MM.1S (cell line): ENCODE measurements at regions not wholly inside any gene's neighbourhood (a gene's known extent, or its start where the extent isn't known, plus 50 kb on each side); places are given as distances from the start of the nearest gene placed in this dataset.

Source experiments
- DNase-seq: peaks from one replicate; pipeline ENCODE4 v3.0.0-alpha.2; 2015
- H2AFZ ChIP-seq: fragments of 300-600 bp; sonication (generic); 2 replicates; pipeline ENCODE4 v1.6.0; 2016; ENCODE audit warnings: antibody characterized with exemption, low read length
- H3F3A ChIP-seq: fragments of 300-600 bp; sonication (generic); 2 replicates; pipeline ENCODE4 v1.6.1; 2016; ENCODE audit warnings: mild to moderate bottlenecking, antibody characterized with exemption, low read length, moderate library complexity, mixed read lengths; ENCODE audit not compliant: insufficient read depth
- H3K27ac ChIP-seq: fragments of 300-600 bp; sonication (generic); 2 replicates; pipeline ENCODE4 v1.5.1; 2016; ENCODE audit warnings: mild to moderate bottlenecking, low read length
- H3K27me3 ChIP-seq: fragments of 300-600 bp; sonication (generic); replicated peaks from 2 replicates; pipeline ENCODE4 v1.6.0; 2016; ENCODE audit warnings: low read length; ENCODE audit not compliant: insufficient read depth
- H3K36me3 ChIP-seq: fragments of 300-600 bp; sonication (generic); replicated peaks from 2 replicates; pipeline ENCODE4 v1.6.1; 2016; ENCODE audit warnings: mild to moderate bottlenecking, low read length, mixed read lengths; ENCODE audit not compliant: insufficient read depth
- H3K4me1 ChIP-seq: fragments of 300-600 bp; sonication (generic); 2 replicates; pipeline ENCODE4 v1.6.1; 2016; ENCODE audit warnings: low read length, mixed read lengths
- H3K4me2 ChIP-seq: fragments of 300-600 bp; sonication (generic); 2 replicates; pipeline ENCODE4 v1.6.0; 2016; ENCODE audit warnings: low read depth, low read length
- H3K4me3 ChIP-seq: fragments of 300-600 bp; sonication (generic); 2 replicates; pipeline ENCODE4 v1.5.1; 2016; ENCODE audit warnings: low read length, mixed read lengths
- H3K79me2 ChIP-seq: fragments of 300-600 bp; sonication (generic); 2 replicates; pipeline ENCODE4 v1.6.1; 2016; ENCODE audit warnings: mixed run types, low read length, mixed read lengths
- H3K9ac ChIP-seq: fragments of 300-600 bp; sonication (generic); 2 replicates; pipeline ENCODE4 v1.6.1; 2016; ENCODE audit warnings: low read length, mixed read lengths
- H3K9me2 ChIP-seq: fragments of 300-600 bp; sonication (generic); replicated peaks from 2 replicates; pipeline ENCODE4 v1.6.1; 2016; ENCODE audit warnings: mild to moderate bottlenecking, low read length, mixed read lengths; ENCODE audit not compliant: insufficient read depth
- H3K9me3 ChIP-seq: fragments of 300-600 bp; sonication (generic); replicated peaks from 2 replicates; pipeline ENCODE4 v1.6.1; 2016; ENCODE audit warnings: mild to moderate bottlenecking, low read length, mixed read lengths; ENCODE audit not compliant: insufficient read depth
- H4K20me1 ChIP-seq: fragments of 300-600 bp; sonication (generic); 2 replicates; pipeline ENCODE4 v1.6.1; 2016; ENCODE audit warnings: mild to moderate bottlenecking, low read length, moderate library complexity, mixed read lengths; ENCODE audit not compliant: insufficient read depth
- CTCF ChIP-seq: fragments of 300-600 bp; sonication (generic); IDR thresholded peaks from 2 replicates; pipeline ENCODE4 v1.5.1; 2016; ENCODE audit warnings: antibody characterized with exemption, low read length, mixed read lengths
- EZH2 ChIP-seq: fragments of 300-600 bp; sonication (generic); optimal IDR thresholded peaks from 2 replicates; pipeline ENCODE3; 2017; ENCODE audit warnings: low read depth, mild to moderate bottlenecking, antibody characterized with exemption, low read length, mixed read lengths
- EZH2phosphoT487 ChIP-seq: fragments of 300-600 bp; sonication (generic); IDR thresholded peaks from 2 replicates; pipeline ENCODE4 v1.6.1; 2018; ENCODE audit warnings: antibody characterized with exemption, low read length

GRCh38 chr7:88590963-88591362, 168.5 kb upstream of the ZNF804B start:
- TF ChIP-seq CTCF (no peak), EZH2 (no peak), EZH2phosphoT487 (no peak)
- Histone ChIP-seq H3K4me3 (no peak overlapping the region), H3K4me1 (no peaks in the 10 kb centered on the region), H3K79me2 (no peaks in the 10 kb centered on the region), H3K4me2 (no peak overlapping the region), H3K9ac (no peak overlapping the region), H3K9me3 (no peaks in the 10 kb centered on the region), H4K20me1 (no peaks in the 10 kb centered on the region), H2AFZ (no peak overlapping the region), H3F3A (no peaks in the 10 kb centered on the region), H3K36me3 (no peaks in the 10 kb centered on the region), H3K27ac (no peak overlapping the region), H3K9me2 (no peaks in the 10 kb centered on the region; the same call in 1 of the 2 replicates), H3K27me3 (no peaks in the 10 kb centered on the region)
- DNase-seq: no peak

GRCh38 chr7:88589927-88590326, 169.6 kb upstream of the ZNF804B start:
- H3K9ac ChIP-seq: no peak overlapping the region
- TF ChIP-seq EZH2phosphoT487: no peak
- no peak for TF ChIP-seq CTCF
- TF ChIP-seq EZH2: no peak

GRCh38 chr7:88586890-88587289, 172.6 kb upstream of the ZNF804B start:
- Histone ChIP-seq H3K9me3 (no peaks in the 10 kb centered on the region), H4K20me1 (no peaks in the 10 kb centered on the region), H3K9ac (no peak overlapping the region), H3K27ac (no peak overlapping the region), H2AFZ (no peak overlapping the region), H3K27me3 (no peaks in the 10 kb centered on the region), H3K4me3 (no peak overlapping the region), H3K4me1 (no peaks in the 10 kb centered on the region), H3K4me2 (no peak overlapping the region), H3K36me3 (no peaks in the 10 kb centered on the region), H3K9me2 (no peaks in the 10 kb centered on the region; the same call in 1 of the 2 replicates), H3F3A (no peaks in the 10 kb centered on the region), H3K79me2 (no peaks in the 10 kb centered on the region)
- no peak for DNase-seq
- no peak for TF ChIP-seq CTCF
- no peak for TF ChIP-seq EZH2phosphoT487
- no peak for TF ChIP-seq EZH2

More at GRCh38 chr7:88589927-88590326, 169.6 kb upstream of the ZNF804B start:
- H3K27me3 ChIP-seq: no peaks in the 10 kb centered on the region
- DNase-seq: no peak
- no peaks in the 10 kb centered on the region for H3K9me3 ChIP-seq
- no peak overlapping the region for H3K4me2 ChIP-seq
- no peaks in the 10 kb centered on the region for H4K20me1 ChIP-seq
- no peaks in the 10 kb centered on the region; the same call in 1 of the 2 replicates for H3K9me2 ChIP-seq
- H3K4me3 ChIP-seq: no peak overlapping the region
- no peaks in the 10 kb centered on the region for H3F3A ChIP-seq
- no peak overlapping the region for H2AFZ ChIP-seq
- no peaks in the 10 kb centered on the region for H3K4me1 ChIP-seq
- H3K79me2 ChIP-seq: no peaks in the 10 kb centered on the region
- no peak overlapping the region for H3K27ac ChIP-seq
- H3K36me3 ChIP-seq: no peaks in the 10 kb centered on the region

- no peaks in the 10 kb centered on the region for H3K27me3 ChIP-seq
- TF ChIP-seq EZH2 (no peak), CTCF (no peak), EZH2phosphoT487 (no peak)
- no peaks in the 10 kb centered on the region for H3K9me3 ChIP-seq
- no peaks in the 10 kb centered on the region for H3F3A ChIP-seq
- H3K4me3 ChIP-seq: no peak overlapping the region
- no peaks in the 10 kb centered on the region for H3K4me1 ChIP-seq
- H3K79me2 ChIP-seq: no peaks in the 10 kb centered on the region
- H3K9me2 ChIP-seq: no peaks in the 10 kb centered on the region; the same call in 1 of the 2 replicates
- no peaks in the 10 kb centered on the region for H4K20me1 ChIP-seq
- H2AFZ ChIP-seq: no peak overlapping the region
- no peak overlapping the region for H3K27ac ChIP-seq
- DNase-seq: no peak
- no peak overlapping the region for H3K4me2 ChIP-seq
- no peaks in the 10 kb centered on the region for H3K36me3 ChIP-seq
- no peak overlapping the region for H3K9ac ChIP-seq
Observed at GRCh38 chr7:88586219-88586618, 173.3 kb upstream of the ZNF804B start.
